ENCODE measurements at regions not wholly inside any gene's neighbourhood (a gene's known extent, or its start where the extent isn't known, plus 50 kb on each side); places are given as distances from the start of the nearest gene placed in this dataset.
"Not testable (repeated sequence)": the region's sequence is repeated elsewhere in the genome, so short reads cannot be mapped to it uniquely, and the experiment has no call there.

DNA sequence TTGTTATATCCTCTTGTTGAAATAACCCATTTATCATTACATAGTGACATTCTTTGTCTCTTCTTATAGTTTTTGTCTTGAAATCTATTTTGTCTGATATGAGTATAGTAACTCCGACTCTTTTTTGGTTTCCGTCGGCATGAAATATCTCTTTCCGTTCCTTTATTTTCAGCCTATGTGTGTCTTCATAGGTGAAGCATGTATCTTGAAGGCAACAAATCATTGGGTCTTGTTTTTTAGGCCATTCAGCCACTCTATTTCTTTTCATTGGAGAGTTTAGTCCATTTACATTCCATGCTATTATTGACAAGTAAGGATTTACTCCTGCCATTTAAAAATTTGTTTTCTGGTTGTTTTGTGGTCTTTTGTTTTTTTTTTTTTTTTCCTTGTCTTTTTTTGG, 441.9 kb upstream of the KAZN start:
- Mint-ChIP-seq H3K4me3 (no peak overlapping the region), H3K9me3 (peaks cover 18% of the 10 kb centered on the region), H3K36me3 (ENCODE audit: low read depth) (no peaks in the 10 kb centered on the region), H3K27ac (no peak overlapping the region), H3K27me3 (ENCODE audit: low read depth) (no peaks in the 10 kb centered on the region), H3K4me1 (ENCODE audit: low read depth) (no peaks in the 10 kb centered on the region)

DNA sequence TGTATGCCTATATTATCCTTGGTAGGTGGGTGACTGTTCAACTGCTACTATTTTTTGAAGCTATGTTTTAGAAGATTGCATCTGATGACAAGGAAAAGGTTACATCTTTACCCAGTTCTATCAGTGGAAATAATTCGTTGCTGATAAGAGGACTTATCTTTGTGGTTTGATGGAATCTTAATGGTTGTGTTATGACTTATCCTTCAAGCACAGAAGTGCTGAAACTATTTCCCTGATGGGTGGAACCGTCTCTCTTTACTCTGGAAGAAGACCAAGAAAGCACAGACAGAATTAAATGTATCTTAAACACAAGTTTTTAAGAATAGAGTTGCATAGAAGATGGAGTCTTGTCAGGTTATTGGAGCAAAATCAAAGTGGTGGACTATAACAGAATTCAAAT, 437.7 kb upstream of the KAZN start:
- no peak overlapping the region for H3K27ac Mint-ChIP-seq
- H3K4me1 Mint-ChIP-seq (ENCODE audit: low read depth) = no peaks in the 10 kb centered on the region
- peaks cover 15% of the 10 kb centered on the region for H3K9me3 Mint-ChIP-seq
- H3K27me3 Mint-ChIP-seq (ENCODE audit: low read depth) = no peaks in the 10 kb centered on the region
- H3K36me3 Mint-ChIP-seq (ENCODE audit: low read depth) = no peaks in the 10 kb centered on the region
- no peak overlapping the region for H3K4me3 Mint-ChIP-seq

DNA sequence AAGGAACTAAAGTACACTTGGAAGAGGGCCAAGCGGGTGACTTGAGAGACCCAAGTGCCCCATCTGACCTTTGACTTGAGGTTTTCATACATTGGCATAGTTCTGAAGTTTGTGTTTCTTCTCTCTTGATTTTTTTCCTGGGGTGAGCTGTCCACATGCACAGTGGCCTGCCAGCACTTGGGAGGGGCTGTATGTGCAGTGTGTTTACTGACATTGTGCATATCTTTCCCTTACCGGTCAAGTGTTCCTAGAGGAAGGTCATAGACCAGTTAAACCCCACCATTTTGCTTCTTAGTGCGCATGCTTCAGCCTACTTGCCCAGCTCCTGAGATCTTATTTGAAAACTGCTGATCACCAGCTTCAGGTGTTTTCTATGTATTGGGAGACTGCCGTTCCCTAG, 435.2 kb upstream of the KAZN start:
- Mint-ChIP-seq H3K27me3 (ENCODE audit: low read depth) (no peaks in the 10 kb centered on the region), H3K4me1 (ENCODE audit: low read depth) (no peaks in the 10 kb centered on the region), H3K36me3 (ENCODE audit: low read depth) (no peaks in the 10 kb centered on the region), H3K4me3 (no peak overlapping the region), H3K27ac (no peak overlapping the region), H3K9me3 (peaks cover 3% of the 10 kb centered on the region)

- Mint-ChIP-seq H3K27me3 (ENCODE audit: low read depth) (no peaks in the 10 kb centered on the region), H3K4me1 (ENCODE audit: low read depth) (no peaks in the 10 kb centered on the region), H3K36me3 (ENCODE audit: low read depth) (no peaks in the 10 kb centered on the region), H3K27ac (no peak overlapping the region), H3K4me3 (no peak overlapping the region), H3K9me3 (no peaks in the 10 kb centered on the region)
Measured at GRCh38 chr1:14165371-14165801, 433.1 kb upstream of the KAZN start.

- H3K9me3 Mint-ChIP-seq = no peaks in the 10 kb centered on the region
- H3K4me3 Mint-ChIP-seq = no peak overlapping the region
- H3K27me3 Mint-ChIP-seq (ENCODE audit: low read depth) = no peaks in the 10 kb centered on the region
- no peak overlapping the region for H3K27ac Mint-ChIP-seq
- no peaks in the 10 kb centered on the region for H3K4me1 Mint-ChIP-seq (ENCODE audit: low read depth)
- no peaks in the 10 kb centered on the region for H3K36me3 Mint-ChIP-seq (ENCODE audit: low read depth)
Measured at GRCh38 chr1:14167884-14168283, 430.6 kb upstream of the KAZN start.

DNA sequence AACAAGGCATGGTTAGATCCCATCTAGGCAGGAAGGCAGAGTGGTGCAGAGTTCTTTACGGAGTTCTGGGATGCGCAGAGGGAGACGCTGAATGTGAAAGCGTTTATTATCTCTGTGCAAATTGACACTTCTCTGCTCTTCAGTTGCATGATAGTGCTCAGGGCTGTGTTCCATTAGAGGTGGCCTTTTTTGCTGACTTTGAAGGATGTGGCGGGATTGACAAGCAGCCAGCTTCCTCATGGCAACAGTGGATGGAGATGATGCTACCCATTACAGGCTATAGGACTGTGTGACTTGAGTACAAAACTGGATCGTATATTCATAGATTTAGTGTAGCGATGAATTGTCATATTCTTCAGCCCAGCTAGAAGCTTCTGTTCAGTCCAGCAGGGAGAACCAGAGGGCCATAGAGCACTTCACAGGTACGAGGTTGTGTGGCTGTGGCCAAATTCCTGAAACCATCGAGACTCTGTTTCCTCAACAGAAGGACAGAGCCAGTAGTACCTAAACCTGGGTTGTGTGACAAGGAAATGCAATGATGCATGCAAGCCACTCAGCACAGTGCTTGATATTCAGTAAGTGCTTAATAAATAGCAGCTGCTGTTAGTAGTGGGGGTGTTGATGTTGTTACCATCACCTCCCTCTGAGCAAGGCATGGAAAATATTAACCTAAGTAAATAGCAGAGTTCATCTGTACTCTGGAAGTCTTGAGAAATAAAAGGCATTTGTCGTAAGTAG, 430.0 kb upstream of the KAZN start:
- no peak overlapping the region for H3K4me3 Mint-ChIP-seq
- no peak overlapping the region for H3K27ac Mint-ChIP-seq
- no peaks in the 10 kb centered on the region for H3K36me3 Mint-ChIP-seq (ENCODE audit: low read depth)
- no peaks in the 10 kb centered on the region for H3K27me3 Mint-ChIP-seq (ENCODE audit: low read depth)
- no peaks in the 10 kb centered on the region for H3K9me3 Mint-ChIP-seq
- no peaks in the 10 kb centered on the region for H3K4me1 Mint-ChIP-seq (ENCODE audit: low read depth)

- Mint-ChIP-seq H3K27me3 (ENCODE audit: low read depth) (no peaks in the 10 kb centered on the region), H3K9me3 (peaks cover 6% of the 10 kb centered on the region), H3K27ac (no peak overlapping the region), H3K36me3 (ENCODE audit: low read depth) (no peaks in the 10 kb centered on the region), H3K4me3 (no peak overlapping the region), H3K4me1 (ENCODE audit: low read depth) (no peaks in the 10 kb centered on the region)
Measured at GRCh38 chr1:14173598-14173997, 424.9 kb upstream of the KAZN start.

GRCh38 chr1:14177866-14178265, 420.6 kb upstream of the KAZN start:
- not testable (repeated sequence) for H3K4me3 Mint-ChIP-seq; H3K27ac Mint-ChIP-seq; H3K27me3 Mint-ChIP-seq (ENCODE audit: low read depth); H3K9me3 Mint-ChIP-seq; H3K36me3 Mint-ChIP-seq (ENCODE audit: low read depth); H3K4me1 Mint-ChIP-seq (ENCODE audit: low read depth)

GRCh38 chr1:14180738-14181137, 417.7 kb upstream of the KAZN start:
- Mint-ChIP-seq H3K4me3 (no peak overlapping the region), H3K4me1 (ENCODE audit: low read depth) (peaks cover 2% of the 10 kb centered on the region), H3K27me3 (ENCODE audit: low read depth) (peaks cover 10% of the 10 kb centered on the region)

GRCh38 chr1:14181191-14181795, 417.2 kb upstream of the KAZN start:
- Mint-ChIP-seq H3K27me3 (ENCODE audit: low read depth) (peaks cover 10% of the 10 kb centered on the region), H3K27ac (no peak overlapping the region), H3K4me3 (no peak overlapping the region), H3K4me1 (ENCODE audit: low read depth) (peaks cover 2% of the 10 kb centered on the region), H3K9me3 (no peaks in the 10 kb centered on the region), H3K36me3 (ENCODE audit: low read depth) (no peaks in the 10 kb centered on the region)

More at GRCh38 chr1:14180738-14181137, 417.7 kb upstream of the KAZN start:
- Mint-ChIP-seq H3K27ac (no peak overlapping the region), H3K36me3 (ENCODE audit: low read depth) (no peaks in the 10 kb centered on the region), H3K9me3 (no peaks in the 10 kb centered on the region)

GRCh38 chr1:14182856-14183255, 415.6 kb upstream of the KAZN start:
- peaks cover 10% of the 10 kb centered on the region for H3K27me3 Mint-ChIP-seq (ENCODE audit: low read depth)
- no peaks in the 10 kb centered on the region for H3K36me3 Mint-ChIP-seq (ENCODE audit: low read depth)
- peaks cover 2% of the 10 kb centered on the region for H3K4me1 Mint-ChIP-seq (ENCODE audit: low read depth)
- no peaks in the 10 kb centered on the region for H3K9me3 Mint-ChIP-seq
- H3K4me3 Mint-ChIP-seq = no peak overlapping the region
- no peak overlapping the region for H3K27ac Mint-ChIP-seq

DNA sequence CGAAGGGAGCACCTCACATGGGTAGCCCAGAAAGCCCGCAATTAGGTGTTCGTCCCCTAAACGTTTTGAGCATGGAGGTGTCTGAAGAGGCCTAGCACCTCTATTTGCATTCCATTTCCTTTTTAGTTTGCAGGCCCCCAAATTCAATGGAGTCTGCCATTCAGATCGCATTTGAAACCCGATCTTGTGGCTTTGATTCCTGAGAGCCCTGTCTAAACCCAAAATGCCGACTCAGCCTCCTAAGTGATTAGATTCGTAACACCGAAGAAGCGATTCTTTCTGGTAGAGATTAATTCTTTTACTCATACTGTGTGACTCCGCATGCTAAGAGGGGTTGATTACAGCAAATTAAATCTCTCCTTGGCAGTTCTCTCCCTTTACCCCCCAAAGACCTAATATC, 415.2 kb upstream of the KAZN start:
- no peaks in the 10 kb centered on the region for H3K9me3 Mint-ChIP-seq
- H3K36me3 Mint-ChIP-seq (ENCODE audit: low read depth) = no peaks in the 10 kb centered on the region
- H3K27me3 Mint-ChIP-seq (ENCODE audit: low read depth) = peaks cover 10% of the 10 kb centered on the region
- peaks cover 2% of the 10 kb centered on the region for H3K4me1 Mint-ChIP-seq (ENCODE audit: low read depth)
- no peak overlapping the region for H3K27ac Mint-ChIP-seq
- no peak overlapping the region for H3K4me3 Mint-ChIP-seq

GRCh38 chr1:14184454-14184853, 414.0 kb upstream of the KAZN start:
- Mint-ChIP-seq H3K27ac (no peak overlapping the region), H3K4me3 (no peak overlapping the region), H3K4me1 (ENCODE audit: low read depth) (peaks cover 2% of the 10 kb centered on the region), H3K9me3 (no peaks in the 10 kb centered on the region), H3K36me3 (ENCODE audit: low read depth) (no peaks in the 10 kb centered on the region), H3K27me3 (ENCODE audit: low read depth) (peaks cover 10% of the 10 kb centered on the region)

DNA sequence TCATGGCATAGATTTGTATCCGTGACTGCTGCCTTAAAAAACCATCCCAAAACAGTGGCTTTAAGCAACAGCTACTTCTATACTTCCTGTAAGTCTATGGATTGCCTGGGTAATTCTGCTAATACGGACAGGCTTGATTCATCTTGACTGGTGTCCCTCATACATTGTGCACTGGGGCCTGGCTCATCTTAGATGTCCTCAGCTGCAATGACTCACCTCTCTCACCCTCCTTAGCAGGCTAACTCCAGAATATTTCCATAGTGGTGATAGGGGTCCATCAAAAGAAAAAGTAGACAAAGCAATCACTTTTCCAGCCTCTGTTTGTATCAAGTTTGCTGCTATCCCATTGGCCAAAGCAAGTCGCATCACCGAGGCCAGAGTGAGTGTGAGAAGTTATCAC, 409.1 kb upstream of the KAZN start:
- no peak overlapping the region for H3K4me3 Mint-ChIP-seq
- no peaks in the 10 kb centered on the region for H3K27me3 Mint-ChIP-seq (ENCODE audit: low read depth)
- no peaks in the 10 kb centered on the region for H3K9me3 Mint-ChIP-seq
- no peak overlapping the region for H3K27ac Mint-ChIP-seq
- H3K36me3 Mint-ChIP-seq (ENCODE audit: low read depth) = no peaks in the 10 kb centered on the region
- no peaks in the 10 kb centered on the region for H3K4me1 Mint-ChIP-seq (ENCODE audit: low read depth)

GRCh38 chr1:14190508-14190907, 408.0 kb upstream of the KAZN start:
- Mint-ChIP-seq H3K36me3 (ENCODE audit: low read depth) (no peaks in the 10 kb centered on the region), H3K4me1 (ENCODE audit: low read depth) (no peaks in the 10 kb centered on the region), H3K27ac (no peak overlapping the region), H3K27me3 (ENCODE audit: low read depth) (no peaks in the 10 kb centered on the region), H3K9me3 (no peaks in the 10 kb centered on the region), H3K4me3 (no peak overlapping the region)
